ENCODE measurements at regions not wholly inside any gene's neighbourhood (a gene's known extent, or its start where the extent isn't known, plus 50 kb on each side); places are given as distances from the start of the nearest gene placed in this dataset.

DNA sequence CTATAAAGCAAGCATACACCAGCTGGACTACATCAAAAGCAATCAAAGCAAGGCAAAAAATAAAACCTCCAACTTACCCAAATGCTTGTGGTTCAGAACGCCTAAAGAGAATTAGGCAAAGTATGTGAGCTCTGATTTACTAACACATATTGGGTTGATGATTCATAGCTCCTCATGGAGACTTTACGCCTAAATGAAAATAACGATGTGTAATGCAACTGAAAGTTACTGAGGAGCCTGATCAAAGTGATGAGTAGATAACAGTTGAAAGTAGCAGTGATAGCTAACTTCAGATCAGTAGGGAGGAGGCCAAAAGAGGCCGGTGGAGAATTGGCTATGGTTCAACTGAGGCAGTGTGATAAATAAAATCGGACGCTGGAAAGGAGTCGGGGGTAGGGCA lies 85.0 kb downstream of the MPP7 start:
- no peak overlapping the region for H3K4me3 ChIP-seq (ENCODE audit: low read length)
- no peaks in the 10 kb centered on the region for H3K9me3 ChIP-seq (replicated peaks; ENCODE audit: insufficient read depth, low read length)
- TF ChIP-seq, protein P1, sequence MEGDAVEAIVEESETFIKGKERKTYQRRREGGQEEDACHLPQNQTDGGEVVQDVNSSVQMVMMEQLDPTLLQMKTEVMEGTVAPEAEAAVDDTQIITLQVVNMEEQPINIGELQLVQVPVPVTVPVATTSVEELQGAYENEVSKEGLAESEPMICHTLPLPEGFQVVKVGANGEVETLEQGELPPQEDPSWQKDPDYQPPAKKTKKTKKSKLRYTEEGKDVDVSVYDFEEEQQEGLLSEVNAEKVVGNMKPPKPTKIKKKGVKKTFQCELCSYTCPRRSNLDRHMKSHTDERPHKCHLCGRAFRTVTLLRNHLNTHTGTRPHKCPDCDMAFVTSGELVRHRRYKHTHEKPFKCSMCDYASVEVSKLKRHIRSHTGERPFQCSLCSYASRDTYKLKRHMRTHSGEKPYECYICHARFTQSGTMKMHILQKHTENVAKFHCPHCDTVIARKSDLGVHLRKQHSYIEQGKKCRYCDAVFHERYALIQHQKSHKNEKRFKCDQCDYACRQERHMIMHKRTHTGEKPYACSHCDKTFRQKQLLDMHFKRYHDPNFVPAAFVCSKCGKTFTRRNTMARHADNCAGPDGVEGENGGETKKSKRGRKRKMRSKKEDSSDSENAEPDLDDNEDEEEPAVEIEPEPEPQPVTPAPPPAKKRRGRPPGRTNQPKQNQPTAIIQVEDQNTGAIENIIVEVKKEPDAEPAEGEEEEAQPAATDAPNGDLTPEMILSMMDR (IDR thresholded peaks at IDR 0.05; ENCODE audit: low read length) = no peak
- TF ChIP-seq EZH2 (optimal IDR thresholded peaks at IDR 0.05; ENCODE audit: low read depth, low read length) (no peak), EZH2phosphoT487 (IDR thresholded peaks at IDR 0.05; ENCODE audit: low read length) (no peak)
- DNase-seq = no peak
- H3K27me3 ChIP-seq (replicated peaks; ENCODE audit: insufficient read depth, low read length) = no peaks in the 10 kb centered on the region
- H2AFZ ChIP-seq (ENCODE audit: low read length) = no peak overlapping the region
- no peaks in the 10 kb centered on the region for H3K36me3 ChIP-seq (replicated peaks; ENCODE audit: insufficient read depth, low read length)
- no peaks in the 10 kb centered on the region for H4K20me1 ChIP-seq (ENCODE audit: insufficient read depth, low read length)
- no peaks in the 10 kb centered on the region for H3K79me2 ChIP-seq (ENCODE audit: low read length)
- no peak overlapping the region for H3K4me2 ChIP-seq (ENCODE audit: low read depth, low read length)
- H3F3A ChIP-seq (ENCODE audit: insufficient read depth, low read length) = no peaks in the 10 kb centered on the region
- no peak overlapping the region for H3K9ac ChIP-seq (ENCODE audit: low read length)
- no peaks in the 10 kb centered on the region for H3K9me2 ChIP-seq (replicated peaks; ENCODE audit: insufficient read depth, low read length)
- H3K27ac ChIP-seq (ENCODE audit: low read length) = no peak overlapping the region
- no peaks in the 10 kb centered on the region for H3K4me1 ChIP-seq (ENCODE audit: low read length)

DNA sequence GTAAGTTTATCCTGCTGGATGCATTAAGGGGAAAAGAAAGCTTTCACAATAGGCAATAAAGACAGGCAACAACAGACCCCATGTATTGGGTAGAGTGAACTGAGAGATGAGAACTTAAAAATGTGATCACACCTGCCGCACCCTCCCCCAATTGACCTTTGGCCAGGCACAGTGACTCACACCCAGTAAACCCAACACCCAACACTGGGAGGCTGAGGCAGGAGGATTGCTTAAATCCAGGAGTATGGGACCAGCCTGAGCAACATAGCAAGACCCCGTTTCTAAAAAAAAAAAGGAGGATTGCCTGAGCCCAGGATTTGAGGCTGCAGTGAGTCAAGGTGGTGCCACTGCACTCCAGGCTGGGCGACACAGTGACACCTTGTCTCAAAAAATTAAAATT lies 86.9 kb downstream of the MPP7 start:
- H3K9me2 ChIP-seq (replicated peaks; ENCODE audit: insufficient read depth, low read length) = no peaks in the 10 kb centered on the region
- TF ChIP-seq, protein P1 (IDR thresholded peaks at IDR 0.05; ENCODE audit: low read length) = no peak
- TF ChIP-seq EZH2 (optimal IDR thresholded peaks at IDR 0.05; ENCODE audit: low read depth, low read length) (no peak), EZH2phosphoT487 (IDR thresholded peaks at IDR 0.05; ENCODE audit: low read length) (no peak)
- no peak overlapping the region for H3K27ac ChIP-seq (ENCODE audit: low read length)
- H3K4me1 ChIP-seq (ENCODE audit: low read length) = no peaks in the 10 kb centered on the region
- H3K79me2 ChIP-seq (ENCODE audit: low read length) = no peaks in the 10 kb centered on the region
- no peaks in the 10 kb centered on the region for H3K9me3 ChIP-seq (replicated peaks; ENCODE audit: insufficient read depth, low read length)
- no peak overlapping the region for H3K4me3 ChIP-seq (ENCODE audit: low read length)
- no peak for DNase-seq
- no peaks in the 10 kb centered on the region for H3K36me3 ChIP-seq (replicated peaks; ENCODE audit: insufficient read depth, low read length)
- no peak overlapping the region for H3K4me2 ChIP-seq (ENCODE audit: low read depth, low read length)
- H3K27me3 ChIP-seq (replicated peaks; ENCODE audit: insufficient read depth, low read length) = no peaks in the 10 kb centered on the region
- no peak overlapping the region for H2AFZ ChIP-seq (ENCODE audit: low read length)
- no peak overlapping the region for H3K9ac ChIP-seq (ENCODE audit: low read length)
- no peaks in the 10 kb centered on the region for H3F3A ChIP-seq (ENCODE audit: insufficient read depth, low read length)
- H4K20me1 ChIP-seq (ENCODE audit: insufficient read depth, low read length) = no peaks in the 10 kb centered on the region

DNA sequence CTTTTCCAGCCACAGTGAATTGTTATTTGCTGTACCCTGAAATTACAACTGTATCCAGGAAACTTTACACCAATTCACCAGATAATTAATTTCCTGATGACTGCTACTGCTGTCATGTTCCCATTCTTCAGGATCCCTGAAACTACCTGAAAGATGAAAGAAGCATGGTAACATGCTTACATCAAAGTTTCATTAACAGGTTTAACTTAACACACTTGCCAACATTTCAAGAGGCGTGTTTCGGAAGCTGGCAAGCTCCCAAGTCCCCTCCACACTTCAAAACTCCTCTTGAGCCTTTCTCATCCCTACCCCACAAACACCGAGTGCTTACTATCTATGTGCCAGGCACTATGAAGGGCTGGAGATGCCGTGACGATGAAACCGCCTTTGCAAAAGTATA lies 88.6 kb downstream of the MPP7 start:
- Histone ChIP-seq H3K9me2 (replicated peaks; ENCODE audit: insufficient read depth, low read length) (no peaks in the 10 kb centered on the region), H3K79me2 (ENCODE audit: low read length) (no peaks in the 10 kb centered on the region), H3K9me3 (replicated peaks; ENCODE audit: insufficient read depth, low read length) (no peaks in the 10 kb centered on the region), H3K27ac (ENCODE audit: low read length) (no peak overlapping the region), H3K27me3 (replicated peaks; ENCODE audit: insufficient read depth, low read length) (no peaks in the 10 kb centered on the region), H3K4me1 (ENCODE audit: low read length) (no peaks in the 10 kb centered on the region), H3K4me2 (ENCODE audit: low read depth, low read length) (no peak overlapping the region), H2AFZ (ENCODE audit: low read length) (no peak overlapping the region), H3K9ac (ENCODE audit: low read length) (no peak overlapping the region), H4K20me1 (ENCODE audit: insufficient read depth, low read length) (no peaks in the 10 kb centered on the region), H3K36me3 (replicated peaks; ENCODE audit: insufficient read depth, low read length) (no peaks in the 10 kb centered on the region), H3K4me3 (ENCODE audit: low read length) (no peak overlapping the region), H3F3A (ENCODE audit: insufficient read depth, low read length) (no peaks in the 10 kb centered on the region)
- no peak for TF ChIP-seq EZH2phosphoT487 (IDR thresholded peaks at IDR 0.05; ENCODE audit: low read length)
- TF ChIP-seq EZH2 (optimal IDR thresholded peaks at IDR 0.05; ENCODE audit: low read depth, low read length) = no peak
- TF ChIP-seq, protein P1 (IDR thresholded peaks at IDR 0.05; ENCODE audit: low read length) = no peak
- no peak for DNase-seq

Data from MM.1S (cell line).